ENCODE measurements at regions not wholly inside any gene's neighbourhood (a gene's known extent, or its start where the extent isn't known, plus 50 kb on each side); places are given as distances from the start of the nearest gene placed in this dataset.
A peak's percentile ranks its signal among the peaks of the same experiment; 100 is the strongest.
"Not testable (repeated sequence)": the region's sequence is repeated elsewhere in the genome, so short reads cannot be mapped to it uniquely, and the experiment has no call there.

DNA sequence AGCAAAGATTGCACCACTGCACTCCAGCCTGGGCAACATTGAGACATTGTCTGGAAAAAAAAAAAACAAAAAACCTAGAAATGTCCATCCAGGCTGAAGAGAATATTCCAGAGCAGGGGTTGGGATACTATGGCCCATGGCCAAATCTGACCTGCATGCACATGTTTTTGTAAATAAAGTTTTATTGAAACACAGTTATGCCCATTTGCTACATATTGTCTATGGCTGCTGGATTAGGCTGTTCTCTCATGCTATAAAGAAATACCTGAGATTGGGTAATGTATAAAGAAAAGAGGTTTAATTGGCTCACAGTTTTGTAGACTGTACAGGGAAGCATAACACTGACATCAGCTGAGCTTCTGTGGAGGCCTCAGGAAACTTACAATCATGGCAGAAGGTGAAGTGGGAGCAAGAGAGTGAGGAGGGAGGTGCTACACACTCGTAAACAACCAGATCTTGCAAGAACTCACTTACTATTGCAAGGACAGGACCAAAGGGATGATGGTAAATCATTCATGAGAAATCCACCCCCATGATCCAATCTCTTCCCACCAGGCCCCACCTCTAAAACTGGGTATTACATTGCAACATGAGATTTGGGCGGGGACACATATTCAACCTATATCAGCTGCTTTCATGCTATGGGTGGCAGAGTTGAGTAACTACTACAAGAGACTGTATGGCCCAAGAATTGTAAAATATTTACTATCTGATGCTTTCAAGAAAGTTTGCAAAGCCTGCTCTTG is 137.8 kb upstream of the ROPN1B start:
- DNase-seq = not testable (repeated sequence)

DNA sequence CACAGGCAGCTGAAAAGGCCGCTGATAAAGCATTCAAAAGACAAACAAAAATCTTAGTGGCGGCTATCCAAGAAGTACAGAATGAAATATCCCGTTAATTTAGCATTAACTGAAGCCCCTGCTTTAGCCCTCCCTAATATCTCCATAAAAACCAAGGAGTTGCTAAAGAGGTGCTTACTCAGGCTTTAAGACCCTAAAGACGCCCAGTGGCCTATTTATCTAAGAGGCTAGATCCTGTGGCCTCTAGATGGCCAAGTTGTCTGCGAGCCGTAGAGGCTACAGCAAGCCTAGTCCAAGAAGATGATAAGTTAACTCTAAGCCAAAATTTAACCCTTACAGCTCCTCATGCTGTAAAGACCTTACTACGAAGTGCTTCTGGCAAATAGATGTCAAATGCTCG is 133.4 kb upstream of the ROPN1B start:
- DNase-seq = not testable (repeated sequence)

DNA sequence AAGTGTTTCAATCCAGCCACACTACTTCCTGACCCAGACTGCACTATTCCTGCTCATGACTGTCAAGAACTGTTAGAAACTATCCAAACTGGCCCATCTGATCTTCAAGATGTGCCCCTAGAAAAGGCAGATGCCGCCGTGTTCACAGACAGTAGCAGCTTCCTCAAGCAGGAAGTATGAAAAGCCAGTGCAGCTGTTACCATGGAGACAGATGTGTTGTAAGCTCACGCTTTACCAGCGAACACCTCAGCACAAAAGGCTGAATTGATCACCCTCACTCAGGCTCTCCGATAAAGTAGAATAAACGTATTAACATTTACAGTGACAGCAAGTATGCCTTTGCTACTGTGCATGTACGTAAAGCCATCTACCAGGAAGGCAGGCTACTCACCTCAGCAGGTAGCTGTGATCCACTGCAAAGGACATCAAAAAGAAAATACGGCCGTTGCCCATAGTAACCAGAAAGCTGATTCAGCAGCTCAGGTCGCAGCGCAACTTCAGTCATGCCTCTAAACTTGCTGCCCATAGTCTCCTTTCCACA is 132.9 kb upstream of the ROPN1B start:
- not testable (repeated sequence) for DNase-seq

DNA sequence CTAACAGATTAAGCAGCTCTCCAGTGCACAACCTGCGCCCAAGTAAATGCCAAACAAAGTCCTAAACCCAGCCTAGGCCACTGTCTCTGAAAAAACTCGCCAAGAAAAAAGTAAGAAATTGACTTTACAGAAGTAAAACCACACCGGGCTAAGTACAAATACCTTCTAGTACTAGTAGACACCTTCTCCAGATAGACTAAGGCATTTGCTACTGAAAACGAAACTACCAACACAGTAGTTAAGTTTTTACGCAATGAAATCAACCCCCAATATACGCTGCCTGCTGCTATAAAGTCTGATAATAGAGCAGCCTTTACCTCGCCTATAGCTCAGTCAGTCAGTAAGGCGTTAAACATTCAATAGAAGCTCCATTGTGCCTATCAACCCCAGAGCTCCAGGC is 132.2 kb upstream of the ROPN1B start:
- DNase-seq = not testable (repeated sequence)

DNA sequence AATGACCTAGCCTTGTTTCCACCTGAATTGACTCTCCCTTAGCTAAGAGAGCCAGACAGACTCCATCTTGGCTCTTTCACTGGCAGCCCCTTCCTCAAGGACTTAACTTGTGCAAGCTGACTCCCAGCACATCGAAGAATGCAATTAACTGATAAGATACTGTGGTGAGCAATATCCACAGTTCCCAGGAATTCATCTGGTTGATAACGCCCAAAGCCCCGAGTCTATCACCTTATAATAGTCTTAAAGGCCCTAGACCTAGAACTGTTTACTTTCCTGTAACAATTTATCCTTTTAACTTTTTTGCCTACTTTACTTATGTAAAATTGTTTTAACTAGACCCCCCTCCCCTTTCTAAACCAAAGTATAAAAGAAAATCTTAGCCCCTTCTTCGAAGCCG is 130.1 kb upstream of the ROPN1B start:
- DNase-seq = not testable (repeated sequence)

DNA sequence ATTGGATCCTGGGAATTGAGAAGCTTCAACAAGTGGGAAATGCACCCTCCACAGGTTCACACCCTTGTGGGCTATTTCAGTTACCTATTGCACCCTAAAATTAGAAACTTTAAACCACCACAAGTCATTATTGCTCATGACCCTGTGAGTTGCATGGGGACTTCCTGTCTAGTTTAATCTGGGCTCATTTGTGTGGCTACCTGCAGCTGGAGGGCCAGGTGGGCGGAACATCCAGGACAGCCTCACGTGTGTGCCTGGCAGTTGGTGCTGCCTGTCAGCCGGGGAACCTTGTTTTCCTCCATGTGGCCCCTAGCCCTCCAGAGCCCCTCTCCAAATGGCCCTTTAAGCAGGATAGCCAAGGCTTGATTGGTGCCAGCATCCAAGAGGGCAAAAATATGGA is 128.5 kb upstream of the ROPN1B start:
- DNase-seq = not testable (repeated sequence)

DNA sequence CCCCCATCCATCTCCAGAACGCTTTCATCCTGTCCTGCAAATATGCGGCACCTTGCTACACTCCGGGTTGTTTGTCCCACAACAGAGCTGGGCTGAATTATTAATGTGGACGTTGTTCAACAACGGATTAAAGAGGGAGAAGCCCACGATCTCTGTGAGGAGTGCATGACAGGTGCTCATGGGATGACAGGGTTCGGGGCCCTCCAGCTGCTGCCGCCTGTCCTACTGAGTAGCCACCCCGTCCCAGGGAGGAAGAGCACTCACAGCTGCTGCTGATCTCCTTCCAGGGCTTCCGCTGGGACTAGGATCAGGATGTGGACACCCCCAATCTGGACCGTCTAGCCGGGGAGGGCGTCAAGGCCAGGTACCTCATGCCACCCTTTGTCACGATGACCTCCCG is 121.0 kb upstream of the ROPN1B start:
- DNase-seq = not testable (repeated sequence)

DNA sequence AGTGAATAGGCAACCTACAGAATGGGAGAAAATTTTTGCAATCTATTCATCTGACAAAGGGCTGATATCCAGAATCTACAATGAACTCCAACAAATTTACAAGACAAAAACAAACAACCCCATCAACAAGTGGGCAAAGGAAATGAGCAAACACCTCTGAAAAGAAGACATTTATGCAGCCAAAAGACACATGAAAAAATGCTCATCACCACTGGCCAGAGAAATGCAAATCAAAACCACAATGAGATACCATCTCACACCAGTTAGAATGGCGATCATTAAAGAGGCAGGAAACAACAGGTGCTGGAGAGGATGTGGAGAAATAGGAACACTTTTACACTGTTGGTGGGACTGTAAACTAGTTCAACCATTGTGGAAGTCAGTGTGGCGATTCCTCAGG is 114.0 kb upstream of the ROPN1B start:
- DNase-seq = not testable (repeated sequence)

DNA sequence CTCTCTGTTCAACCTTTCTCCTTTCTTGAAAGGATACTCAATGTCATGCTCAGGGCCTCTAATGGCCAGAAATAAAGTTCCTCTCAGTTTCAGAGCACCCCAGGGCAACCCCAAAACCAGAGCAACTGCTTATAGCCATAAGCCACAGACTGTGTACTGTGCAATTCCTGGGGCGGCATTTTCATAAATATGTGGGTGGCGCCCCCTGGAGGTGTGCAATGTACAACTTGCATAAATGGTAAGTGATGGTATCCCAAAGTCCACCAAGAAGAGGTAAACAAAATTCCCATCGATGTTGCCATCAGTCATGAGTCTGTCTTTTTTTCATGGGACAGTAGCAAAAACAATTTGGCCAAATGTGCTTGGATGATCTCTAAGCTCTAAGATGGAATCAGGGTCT is 108.4 kb upstream of the ROPN1B start:
- not testable (repeated sequence) for DNase-seq

DNA sequence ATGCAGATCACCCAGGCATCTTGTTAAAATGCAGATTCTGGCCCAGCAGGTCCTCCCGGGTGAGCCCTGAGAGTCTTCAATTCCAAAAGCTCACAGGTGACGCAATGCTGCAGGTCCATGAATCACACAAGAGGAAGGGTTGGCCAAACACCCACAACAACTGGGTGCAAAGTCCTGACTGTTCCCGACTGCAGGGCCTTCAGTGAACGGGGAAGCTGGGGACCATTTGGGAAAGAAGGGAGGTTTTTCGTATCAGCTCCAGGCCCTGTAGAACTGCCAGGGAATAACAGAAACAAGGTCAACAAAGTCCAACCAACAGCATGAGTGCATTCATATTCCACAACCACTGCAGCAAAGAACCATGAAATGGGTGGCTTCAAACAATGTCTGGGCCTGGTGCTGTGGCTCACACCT is 106.1 kb upstream of the ROPN1B start:
- DNase-seq = not testable (repeated sequence)

DNA sequence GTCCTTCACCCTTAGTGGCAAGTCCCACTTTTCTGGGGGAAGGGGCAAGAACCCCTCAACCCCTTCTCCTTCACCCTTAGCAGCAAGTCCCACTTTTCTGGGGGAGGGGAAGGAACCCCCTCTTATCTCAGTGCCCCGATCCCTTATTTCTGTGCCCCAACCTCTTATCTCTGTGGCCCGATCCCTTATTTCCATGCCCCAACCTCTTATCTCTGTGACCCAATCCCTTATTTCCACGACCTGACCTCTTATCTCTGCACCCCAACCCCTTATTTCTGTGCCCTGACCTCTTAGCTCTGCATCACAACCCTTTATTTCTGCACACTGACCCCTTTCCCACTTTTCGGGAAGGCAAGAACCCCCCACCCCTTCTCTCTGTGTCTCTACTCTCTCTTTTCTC is 104.4 kb upstream of the ROPN1B start:
- DNase-seq = not testable (repeated sequence)

DNA sequence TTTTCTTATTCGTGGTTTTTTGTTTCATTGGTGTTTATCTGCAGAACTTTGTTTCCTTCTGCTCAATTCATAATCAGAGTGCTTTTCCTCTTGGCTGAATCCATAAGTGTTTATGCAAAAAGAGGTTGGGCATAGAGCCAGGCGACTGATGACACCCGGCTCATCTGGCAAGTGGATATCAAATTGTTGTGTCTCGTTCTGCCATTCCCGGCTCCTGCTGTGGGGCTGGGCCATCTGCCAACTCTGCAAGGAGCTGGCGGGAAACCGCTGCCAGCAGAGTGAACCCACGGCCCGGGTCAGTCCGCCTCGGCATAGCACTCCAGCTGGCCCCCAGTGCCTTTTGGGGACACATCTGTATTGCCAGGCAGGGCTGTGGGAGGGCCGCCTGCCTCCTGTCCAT is 83.0 kb upstream of the ROPN1B start:
- DNase-seq = peak; percentile 13 to 44

DNA sequence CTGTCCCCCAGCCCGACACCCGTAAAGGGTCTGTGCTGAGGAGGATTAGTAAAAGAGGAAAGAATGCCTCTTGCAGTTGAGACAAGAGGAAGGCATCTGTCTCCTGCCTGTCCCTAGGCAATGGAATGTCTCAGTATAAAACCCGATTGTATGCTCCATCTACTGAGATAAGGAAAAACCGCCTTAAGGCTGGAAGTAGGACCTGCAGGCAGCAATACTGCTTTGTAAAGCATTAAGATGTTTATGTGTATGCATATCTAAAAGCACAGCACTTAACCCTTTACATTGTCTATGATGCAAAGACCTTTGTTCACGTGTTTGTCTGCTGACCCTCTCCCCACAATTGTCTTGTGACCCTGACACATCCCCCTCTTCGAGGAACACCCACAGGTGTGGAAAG is 69.8 kb upstream of the ROPN1B start:
- not testable (repeated sequence) for DNase-seq

DNA sequence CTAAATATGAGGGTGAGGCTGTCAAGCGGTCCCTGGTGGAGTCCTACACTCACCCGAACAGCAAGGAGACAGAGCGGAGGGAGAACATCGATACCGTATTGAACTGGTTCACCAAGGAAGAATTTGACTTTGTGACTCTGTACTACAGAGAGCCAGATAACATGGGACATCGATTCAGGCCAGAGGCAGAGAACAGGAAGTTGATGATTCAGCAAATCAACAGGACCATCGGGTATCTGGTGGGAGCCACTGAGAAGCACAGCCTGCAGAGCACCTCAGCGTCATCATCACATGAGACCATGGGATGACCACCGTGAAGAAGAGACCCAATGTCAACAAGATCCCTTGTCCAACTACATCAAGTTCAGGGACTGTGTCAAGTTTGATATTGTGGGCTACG is 67.5 kb upstream of the ROPN1B start:
- not testable (repeated sequence) for DNase-seq

DNA sequence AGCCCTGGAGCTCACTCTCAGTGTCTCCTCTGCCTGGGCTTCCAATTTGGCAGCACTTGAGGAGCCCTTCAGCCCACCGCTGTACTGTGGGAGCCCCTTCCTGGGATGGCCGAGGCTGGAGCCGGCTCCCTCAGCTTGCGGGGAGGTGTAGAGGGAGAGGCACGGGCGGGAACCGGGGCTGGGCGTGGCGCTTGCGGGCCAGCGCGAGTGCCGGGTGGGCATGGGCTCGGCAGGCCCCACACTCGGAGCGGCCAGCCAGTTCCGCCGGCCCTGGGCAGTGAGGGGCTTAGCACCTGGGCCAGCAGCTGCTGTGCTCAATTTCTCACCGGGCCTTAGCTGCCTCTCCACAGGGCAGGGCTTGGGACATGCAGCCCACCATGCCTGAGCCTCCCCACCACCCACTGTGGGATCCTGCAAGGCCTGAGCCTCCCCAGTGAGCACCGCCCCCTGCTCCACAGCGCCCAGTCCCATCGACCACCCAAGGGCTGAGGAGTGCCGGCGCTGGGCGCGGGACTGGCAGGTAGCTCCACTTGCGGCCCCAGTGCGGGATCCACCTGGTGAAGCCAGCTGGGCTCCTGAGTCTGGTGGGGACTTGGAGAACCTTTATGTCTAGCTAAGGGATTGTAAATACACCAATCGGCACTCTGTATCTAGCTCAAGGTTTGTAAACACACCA is 65.1 kb upstream of the ROPN1B start:
- DNase-seq = not testable (repeated sequence)

DNA sequence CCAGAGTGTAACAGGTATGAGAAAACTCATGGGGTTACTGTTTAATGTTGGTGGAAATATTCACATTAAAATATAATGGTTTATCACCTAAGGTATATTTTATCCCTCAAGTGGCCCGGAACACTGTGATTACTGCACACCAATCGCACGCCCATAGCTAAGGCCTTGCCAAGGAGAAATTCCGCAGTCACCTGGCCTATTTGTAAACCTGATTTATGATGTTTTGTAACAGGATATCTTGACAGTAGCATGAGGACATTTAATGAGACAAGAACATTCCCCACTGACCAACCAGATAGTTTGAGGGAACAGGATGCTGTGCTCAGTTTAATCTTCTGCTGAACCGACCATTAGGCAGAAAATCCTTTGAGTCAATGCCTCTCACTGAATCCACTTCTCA is 61.7 kb upstream of the ROPN1B start:
- not testable (repeated sequence) for DNase-seq

DNA sequence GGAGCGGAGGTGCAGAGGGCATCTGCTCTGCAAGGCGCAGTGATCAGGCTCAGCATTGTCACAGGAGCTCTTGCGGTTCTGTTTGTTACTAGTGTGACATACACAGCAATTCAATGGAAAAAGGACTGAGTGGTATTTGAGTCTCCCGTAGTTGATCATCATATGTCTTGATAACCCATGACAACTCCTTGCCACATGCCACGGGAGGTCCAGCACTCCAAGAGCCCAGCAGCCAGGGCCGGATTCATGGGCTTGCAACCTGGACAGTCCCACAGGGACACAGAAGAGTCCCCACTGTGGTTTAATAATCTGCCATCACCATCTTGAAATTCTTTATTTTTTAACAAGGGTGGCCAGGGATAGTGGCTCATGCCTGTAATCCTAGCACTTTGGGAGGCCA is 58.1 kb upstream of the ROPN1B start:
- not testable (repeated sequence) for DNase-seq

DNA sequence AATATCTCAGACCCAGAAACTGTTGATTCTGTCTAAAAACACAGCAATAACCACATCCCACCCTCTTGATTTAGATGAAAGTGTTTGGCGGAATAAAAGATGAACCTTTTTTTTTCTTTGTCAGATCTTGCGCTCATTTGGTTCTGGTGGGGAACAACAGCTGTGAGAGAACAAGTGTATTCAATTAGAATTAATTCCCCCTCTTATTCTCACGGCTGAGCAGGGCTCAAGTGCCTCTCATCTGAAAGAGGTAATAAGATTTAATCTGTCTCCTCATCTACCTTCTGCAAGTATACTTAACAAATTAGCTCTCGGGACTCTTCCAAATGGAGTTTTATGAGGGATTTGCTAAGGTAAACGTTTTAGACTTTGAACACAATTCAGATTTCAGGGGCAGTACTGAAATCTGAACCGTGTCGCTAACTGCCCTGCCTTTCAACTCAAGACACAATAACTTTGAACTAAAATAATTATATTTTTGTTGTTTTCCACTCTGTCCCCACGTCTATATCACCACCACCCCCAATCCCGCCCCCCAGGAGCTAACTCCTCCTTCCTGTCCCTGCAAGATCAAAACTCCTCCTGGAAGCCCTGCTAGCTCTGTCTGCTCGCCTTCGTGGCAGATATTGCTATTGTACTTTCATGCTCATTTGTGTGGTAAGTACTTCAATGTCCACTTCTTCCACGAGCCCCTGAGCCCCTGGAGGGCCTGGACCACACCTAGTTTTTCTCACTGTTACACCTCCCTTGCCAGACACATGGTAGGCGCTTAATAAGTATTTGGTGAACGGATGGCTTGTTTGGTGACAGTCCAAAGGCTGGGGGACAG is 54.2 kb upstream of the ROPN1B start:
- DNase-seq = not testable (repeated sequence)

DNA sequence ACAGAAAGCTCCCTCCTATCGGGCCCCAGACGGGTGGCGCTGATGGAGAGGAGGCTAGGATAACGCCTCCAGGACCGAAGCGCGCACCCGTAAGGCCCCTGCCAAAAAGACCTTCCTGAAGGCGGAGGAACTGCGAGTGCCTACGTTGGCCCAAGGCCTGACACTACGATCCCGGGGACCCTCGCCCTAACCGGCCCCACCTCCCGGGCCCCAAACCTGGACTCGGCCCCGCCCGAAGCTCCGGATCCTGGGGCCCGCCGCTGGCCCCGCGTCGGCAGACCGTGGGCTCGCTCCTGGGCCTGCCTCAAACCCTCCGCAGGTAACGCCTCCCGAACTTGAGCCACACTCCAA is 53.6 kb upstream of the ROPN1B start:
- not testable (repeated sequence) for DNase-seq

DNA sequence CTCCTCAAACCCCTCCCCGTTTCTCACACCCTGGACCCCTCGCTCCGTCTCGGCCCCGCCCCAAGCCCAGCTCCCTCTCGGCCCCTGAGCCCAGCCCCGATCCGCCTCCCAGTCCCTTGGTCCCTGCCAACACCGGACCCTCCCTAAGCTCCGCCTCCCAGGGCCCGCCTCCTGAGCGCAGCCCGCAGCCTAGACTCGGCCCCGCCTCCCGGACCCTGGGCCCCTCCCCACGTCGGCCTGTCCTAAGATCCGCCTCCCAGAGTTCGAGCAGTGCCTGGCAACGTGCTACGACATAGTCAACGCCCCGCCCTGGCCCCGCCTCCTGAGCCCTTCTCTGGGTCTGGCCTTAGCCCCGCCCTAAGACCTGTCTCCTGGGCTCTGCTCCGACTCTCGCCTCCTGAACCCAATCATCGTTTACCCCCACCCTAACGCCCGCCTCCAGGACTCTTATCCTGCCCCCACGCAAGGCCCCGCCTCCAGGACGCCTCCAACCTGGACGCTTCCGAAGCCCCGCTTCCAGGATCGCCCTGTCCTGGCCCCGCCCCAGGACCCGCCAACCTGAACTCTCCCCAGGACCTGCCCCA is 53.1 kb upstream of the ROPN1B start:
- DNase-seq = peak; percentile 98 to 100

DNA sequence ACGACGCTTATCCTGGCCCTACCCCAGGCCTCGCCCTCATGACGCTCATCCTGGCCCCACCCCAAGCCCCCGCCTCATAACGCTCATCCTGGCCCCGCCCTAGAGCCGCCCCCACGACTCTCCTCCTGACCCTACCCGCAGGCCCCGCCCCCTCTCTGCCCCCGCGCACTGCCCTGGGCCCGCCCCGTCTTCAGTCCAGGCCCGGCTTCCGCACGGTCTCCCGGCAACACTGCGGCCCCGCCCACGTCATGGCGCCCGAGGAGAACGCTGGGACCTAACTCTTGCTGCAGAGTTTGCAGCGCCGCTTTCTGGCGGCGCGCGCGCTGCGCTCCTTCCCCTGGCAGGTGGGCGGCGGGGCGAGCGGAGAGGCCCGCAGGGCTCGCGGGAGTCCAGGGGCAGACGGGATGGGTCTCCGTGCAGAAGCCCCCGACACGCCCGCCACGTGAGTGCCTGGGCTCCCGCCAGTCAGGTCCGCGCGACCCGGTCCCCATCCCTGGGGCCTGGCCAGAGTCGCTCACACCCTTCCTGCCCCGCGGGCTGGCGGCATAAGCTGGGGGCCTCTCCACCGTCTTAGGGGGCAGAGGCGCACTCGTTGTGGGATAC is 52.5 kb upstream of the ROPN1B start:
- DNase-seq = peak; percentile 81 to 98

DNA sequence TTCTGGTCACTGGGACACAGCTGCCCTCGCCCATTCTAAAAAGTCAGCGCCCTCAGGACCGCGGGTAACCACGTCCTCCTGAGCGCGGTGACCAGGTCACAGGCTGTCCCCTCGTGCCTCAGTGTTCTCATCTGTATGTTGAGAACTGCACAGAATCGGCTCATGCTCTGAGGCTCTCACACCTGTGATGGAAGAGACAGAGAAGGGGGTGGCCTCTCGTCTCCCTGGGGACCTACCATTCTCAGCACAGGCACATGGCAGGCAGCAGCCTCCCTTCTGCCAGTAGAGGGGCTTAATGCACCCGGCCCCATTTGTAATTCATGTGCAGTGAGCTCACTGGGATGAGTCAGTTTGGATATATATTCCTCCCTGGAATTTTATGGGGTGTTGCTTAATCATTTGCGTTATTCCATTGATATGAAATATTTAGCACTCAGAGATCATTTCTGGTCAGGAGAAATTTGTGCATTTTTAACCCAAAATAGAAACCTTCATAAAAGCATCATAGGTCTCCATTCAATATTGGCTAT is 51.9 kb upstream of the ROPN1B start:
- DNase-seq = not testable (repeated sequence)

Measured in hippocampal formation (tissue), 2 donors.